OCI-LY7 (cell line): ENCODE measurements at regions not wholly inside any gene's neighbourhood (a gene's known extent, or its start where the extent isn't known, plus 50 kb on each side); places are given as distances from the start of the nearest gene placed in this dataset.

Experiments used
- BruUV-seq: library from RNA; stranded (reverse); fragments of 400-500 nt; replicated peaks from 2 replicates; lab custom pipeline; 2021; lab: Mats Ljungman, UMichigan
- CTCF ChIA-PET: fragments of 300-600 bp; sonication (Branson Sonifier 250); formaldehyde crosslinking; loops from one replicate; lab custom pipeline; 2022; ENCODE audit warnings: antibody characterized with exemption; ENCODE audit not compliant: unreplicated experiment; lab: Charles Lee
- POLR2A ChIA-PET: fragments of 300-600 bp; sonication (Branson Sonifier 250); formaldehyde crosslinking; loops from one replicate; lab custom pipeline; 2022; ENCODE audit warnings: antibody characterized with exemption; lab: Charles Lee
- DNase-seq: peaks from one replicate; pipeline ENCODE4 v3.0.0-alpha.2; 2015; ENCODE audit warnings: low spot score
- H2AFZ ChIP-seq: fragments of 200-600 bp; sonication (generic), shearing (Covaris generic); 2 replicates; pipeline ENCODE4 v1.6.1; 2014; ENCODE audit warnings: mild to moderate bottlenecking, antibody characterized with exemption, low read length, moderate library complexity
- H3K27ac ChIP-seq: fragments of 200-600 bp; sonication (generic); 2 replicates; pipeline ENCODE4 v1.5.1; 2014; ENCODE audit warnings: mixed run types, low read depth, mild to moderate bottlenecking, moderate library complexity, low read length, inconsistent platforms; ENCODE audit not compliant: poor library complexity, severe bottlenecking
- H3K36me3 ChIP-seq: fragments of 200-600 bp; sonication (generic); 2 replicates; pipeline ENCODE4 v1.6.1; 2014; ENCODE audit warnings: mild to moderate bottlenecking, antibody characterized with exemption, low read length, moderate library complexity, mixed read lengths; ENCODE audit not compliant: insufficient read depth
- H3K4me1 ChIP-seq: fragments of 200-600 bp; sonication (generic); 2 replicates; pipeline ENCODE4 v1.5.1; 2014; ENCODE audit warnings: mild to moderate bottlenecking, low read length; ENCODE audit not compliant: insufficient read depth, poor library complexity, severe bottlenecking
- H3K4me2 ChIP-seq: fragments of 200-600 bp; sonication (generic); 2 replicates; pipeline ENCODE4 v1.6.1; 2014; ENCODE audit warnings: mild to moderate bottlenecking, low read length
- H3K4me3 ChIP-seq: fragments of 200-600 bp; sonication (generic); 2 replicates; pipeline ENCODE4 v1.5.1; 2014; ENCODE audit warnings: mild to moderate bottlenecking, low read depth, low read length; ENCODE audit not compliant: poor library complexity, severe bottlenecking
- H3K79me2 ChIP-seq: fragments of 200-600 bp; sonication (generic); 2 replicates; pipeline ENCODE4 v1.6.1; 2016; ENCODE audit warnings: low read depth, mild to moderate bottlenecking, low read length, moderate library complexity, mixed read lengths; ENCODE audit not compliant: insufficient read depth
- H3K9me2 ChIP-seq: fragments of 200-600 bp; sonication (generic); 2 replicates; pipeline ENCODE4 v1.6.1; 2016; ENCODE audit warnings: mild to moderate bottlenecking, low read length, mixed read lengths; ENCODE audit not compliant: insufficient read depth
- H3K9me3 ChIP-seq: fragments of 200-600 bp; sonication (generic); 2 replicates; pipeline ENCODE4 v1.6.1; 2014; ENCODE audit warnings: mild to moderate bottlenecking, mixed run types, low read length, mixed read lengths
- H4K20me1 ChIP-seq: fragments of 200-600 bp; sonication (generic); 2 replicates; pipeline ENCODE4 v1.6.1; 2014; ENCODE audit warnings: mild to moderate bottlenecking, antibody characterized with exemption, low read length, moderate library complexity, mixed read lengths; ENCODE audit not compliant: insufficient read depth
- CTCF ChIP-seq: fragments of 200-600 bp; sonication (generic); conservative IDR thresholded peaks from 2 replicates; pipeline ENCODE4 v1.5.1; 2014; ENCODE audit warnings: mild to moderate bottlenecking, antibody characterized with exemption, low read length, moderate library complexity, mixed read lengths
- EZH2phosphoT487 ChIP-seq: fragments of 200-600 bp; sonication (generic); IDR thresholded peaks from 2 replicates; pipeline ENCODE4 v1.6.1; 2018; ENCODE audit warnings: low read depth, borderline replicate concordance, mild to moderate bottlenecking, mixed run types, antibody characterized with exemption, low read length, moderate library complexity, mixed read lengths
- intact Hi-C: fragments of 100-400 bp; cut with micrococcal nuclease; formaldehyde crosslinking; loops from one replicate; pipeline ENCODE4 v1.10.0; 2022; ENCODE audit not compliant: unreplicated experiment

GRCh38 chr2:62435720-62436119 is 70.3 kb downstream of the TMEM17 start:
- BruUV-seq: no TSS peak
- peaks cover 8% of the 10 kb centered on the region for H3K4me1 ChIP-seq
- ChIA-PET POLR2A (no interaction called here), CTCF (no interaction called here)
- no peaks in the 10 kb centered on the region for H3K36me3 ChIP-seq
- H3K27ac ChIP-seq: no peak overlapping the region
- H3K9me2 ChIP-seq: no peaks in the 10 kb centered on the region
- H3K9me3 ChIP-seq: no peaks in the 10 kb centered on the region
- TF ChIP-seq EZH2phosphoT487 (no peak), CTCF (no peak)
- no peak overlapping the region for H3K4me3 ChIP-seq
- no peaks in the 10 kb centered on the region for H4K20me1 ChIP-seq
- peak; percentile 17 for DNase-seq
- H3K4me2 ChIP-seq: peak overlapping the region; percentile 41
- intact Hi-C loops: no loop called here
- H2AFZ ChIP-seq: no peak overlapping the region
- no peaks in the 10 kb centered on the region for H3K79me2 ChIP-seq

GRCh38 chr2:62432407-62432806 is 73.6 kb downstream of the TMEM17 start:
- Histone ChIP-seq H4K20me1 (no peaks in the 10 kb centered on the region), H2AFZ (no peak overlapping the region), H3K27ac (no peak overlapping the region), H3K4me3 (no peak overlapping the region), H3K4me2 (no peak overlapping the region), H3K9me2 (no peaks in the 10 kb centered on the region), H3K79me2 (no peaks in the 10 kb centered on the region), H3K36me3 (no peaks in the 10 kb centered on the region), H3K9me3 (no peaks in the 10 kb centered on the region), H3K4me1 (peaks cover 8% of the 10 kb centered on the region)
- ChIA-PET CTCF (no interaction called here), POLR2A (no interaction called here)
- DNase-seq: no peak
- TF ChIP-seq CTCF (no peak), EZH2phosphoT487 (no peak)
- no TSS peak for BruUV-seq
- intact Hi-C loops: no loop called here

- Histone ChIP-seq H4K20me1 (no peaks in the 10 kb centered on the region), H3K4me1 (peaks cover 8% of the 10 kb centered on the region), H3K9me2 (no peaks in the 10 kb centered on the region), H3K4me2 (no peak overlapping the region), H3K36me3 (no peaks in the 10 kb centered on the region), H3K9me3 (no peaks in the 10 kb centered on the region), H3K4me3 (no peak overlapping the region), H3K79me2 (no peaks in the 10 kb centered on the region), H2AFZ (no peak overlapping the region), H3K27ac (no peak overlapping the region)
- intact Hi-C loops: no loop called here
- CTCF ChIA-PET: no interaction called here
- no peak for DNase-seq
- POLR2A ChIA-PET: interaction anchor here (0.6 kb wide), 1 partner anchor 1409 kb away, joined by 3 read pairs; no protein-coding TSS in a partner anchor
- BruUV-seq: no TSS peak
- TF ChIP-seq EZH2phosphoT487 (no peak), CTCF (no peak)
Measured at GRCh38 chr2:62431512-62431911, 74.5 kb downstream of the TMEM17 start.
